ENCODE measurements at regions not wholly inside any gene's neighbourhood (a gene's known extent, or its start where the extent isn't known, plus 50 kb on each side); places are given as distances from the start of the nearest gene placed in this dataset.

DNA sequence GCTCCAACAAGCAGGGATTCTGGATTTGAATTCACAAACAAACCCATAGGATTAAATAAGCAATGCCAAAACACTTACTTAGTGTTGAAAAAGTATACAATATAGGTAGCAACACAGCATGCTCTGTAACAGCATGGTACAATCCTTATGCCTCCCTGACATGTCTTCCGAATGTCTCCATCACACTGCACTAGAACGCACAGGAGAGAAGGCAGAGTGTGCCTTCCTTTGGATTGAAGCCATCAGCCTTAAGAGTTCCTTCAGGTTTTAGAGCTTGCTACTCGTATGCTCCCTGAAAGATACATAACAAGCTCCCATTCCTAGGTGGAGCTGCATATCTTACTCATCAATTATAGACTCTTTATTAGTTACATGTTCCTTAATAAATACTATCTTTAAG, 1573.9 kb upstream of the PRR20A start:
- TF ChIP-seq, protein P1, sequence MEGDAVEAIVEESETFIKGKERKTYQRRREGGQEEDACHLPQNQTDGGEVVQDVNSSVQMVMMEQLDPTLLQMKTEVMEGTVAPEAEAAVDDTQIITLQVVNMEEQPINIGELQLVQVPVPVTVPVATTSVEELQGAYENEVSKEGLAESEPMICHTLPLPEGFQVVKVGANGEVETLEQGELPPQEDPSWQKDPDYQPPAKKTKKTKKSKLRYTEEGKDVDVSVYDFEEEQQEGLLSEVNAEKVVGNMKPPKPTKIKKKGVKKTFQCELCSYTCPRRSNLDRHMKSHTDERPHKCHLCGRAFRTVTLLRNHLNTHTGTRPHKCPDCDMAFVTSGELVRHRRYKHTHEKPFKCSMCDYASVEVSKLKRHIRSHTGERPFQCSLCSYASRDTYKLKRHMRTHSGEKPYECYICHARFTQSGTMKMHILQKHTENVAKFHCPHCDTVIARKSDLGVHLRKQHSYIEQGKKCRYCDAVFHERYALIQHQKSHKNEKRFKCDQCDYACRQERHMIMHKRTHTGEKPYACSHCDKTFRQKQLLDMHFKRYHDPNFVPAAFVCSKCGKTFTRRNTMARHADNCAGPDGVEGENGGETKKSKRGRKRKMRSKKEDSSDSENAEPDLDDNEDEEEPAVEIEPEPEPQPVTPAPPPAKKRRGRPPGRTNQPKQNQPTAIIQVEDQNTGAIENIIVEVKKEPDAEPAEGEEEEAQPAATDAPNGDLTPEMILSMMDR (IDR thresholded peaks at IDR 0.05): no peak
- no peak for TF ChIP-seq POLR2A (IDR thresholded peaks at IDR 0.05)

Data from Peyer's patch (tissue), 4 donors.